Gastrocnemius medialis (tissue), 4 donors: ENCODE measurements at regions not wholly inside any gene's neighbourhood (a gene's known extent, or its start where the extent isn't known, plus 50 kb on each side); places are given as distances from the start of the nearest gene placed in this dataset.

Source experiments
- ATAC-seq, 2 donors: fragments of 150-250 bp; one replicate each; pipeline ENCODE4 v1.9.1; 2016
- DNase-seq, 2 donors: peaks; one replicate each; pipeline ENCODE4 v3.0.0-alpha.2; 2019
- H3K27ac ChIP-seq, 4 donors: fragments of 200-600 bp; sonication (generic); 1 replicate in 1 of 4; 2 replicates in 3 of 4; pipeline ENCODE4 v1.5.1; 2016 to 2018; ENCODE audit warnings: mild to moderate bottlenecking in 2 of 4, moderate library complexity in 1 of 4
- H3K27me3 ChIP-seq, 3 donors: fragments of 200-600 bp; sonication (generic) in 2 of 3; 1 replicate in 1 of 3; 2 replicates in 2 of 3; pipeline versions ENCODE4 v1.5.1 to v1.6.0; 2016 to 2019; ENCODE audit warnings: mild to moderate bottlenecking in 1 of 3, moderate library complexity in 1 of 3
- H3K36me3 ChIP-seq, 2 donors: fragments of 200-600 bp; sonication (generic) in 1 of 2; one replicate each; pipeline ENCODE4 v1.5.1; 2017 to 2018
- H3K4me1 ChIP-seq, 2 donors: fragments of 200-600 bp; sonication (generic) in 1 of 2; one replicate each; pipeline ENCODE4 v1.5.1; 2016 to 2017; ENCODE audit warnings: mild to moderate bottlenecking in 2 of 2
- H3K4me3 ChIP-seq, 4 donors: fragments of 200-600 bp; sonication (generic) in 3 of 4; 1 replicate in 1 of 4; 2 replicates in 3 of 4; pipeline ENCODE4 v1.5.1; 2016 to 2019; ENCODE audit warnings: mild to moderate bottlenecking in 2 of 4
- H3K9me3 ChIP-seq, 3 donors: fragments of 200-600 bp; sonication (generic) in 2 of 3; 1 replicate in 1 of 3; 2 replicates in 2 of 3; pipeline ENCODE4 v1.5.1; 2016 to 2019
- CTCF ChIP-seq, 5 experiments: fragments of 450-650 bp in 3 of 5; fragments of 200-600 bp in 2 of 5; sonication (generic) in 2 of 5; IDR thresholded peaks in 4 of 5; conservative IDR thresholded peaks in 1 of 5; 1 replicate in 4 of 5; 2 replicates in 1 of 5; pipeline ENCODE4 v1.5.1; 2016 to 2019; ENCODE audit warnings: antibody characterized with exemption in 5 of 5, mild to moderate bottlenecking in 3 of 5, moderate library complexity in 3 of 5
- POLR2A ChIP-seq, 2 donors: fragments of 450-650 bp; IDR thresholded peaks; one replicate each; pipeline ENCODE4 v1.6.1; 2017; ENCODE audit warnings: antibody characterized with exemption in 2 of 2, mild to moderate bottlenecking in 2 of 2, moderate library complexity in 2 of 2
- in situ Hi-C, 4 donors: fragments of 200-750 bp; cut with MboI; loops; one replicate each; pipeline versions ENCODE4 v1.15.0 to v1.8.0; 2017; ENCODE audit warnings: low sequenced_read_pairs in 4 of 4
- intact Hi-C: fragments of 100-400 bp; cut with DNase I; formaldehyde crosslinking; loops from one replicate; pipeline ENCODE4 v1.15.1; 2023; ENCODE audit warnings: low total_unique reads

DNA sequence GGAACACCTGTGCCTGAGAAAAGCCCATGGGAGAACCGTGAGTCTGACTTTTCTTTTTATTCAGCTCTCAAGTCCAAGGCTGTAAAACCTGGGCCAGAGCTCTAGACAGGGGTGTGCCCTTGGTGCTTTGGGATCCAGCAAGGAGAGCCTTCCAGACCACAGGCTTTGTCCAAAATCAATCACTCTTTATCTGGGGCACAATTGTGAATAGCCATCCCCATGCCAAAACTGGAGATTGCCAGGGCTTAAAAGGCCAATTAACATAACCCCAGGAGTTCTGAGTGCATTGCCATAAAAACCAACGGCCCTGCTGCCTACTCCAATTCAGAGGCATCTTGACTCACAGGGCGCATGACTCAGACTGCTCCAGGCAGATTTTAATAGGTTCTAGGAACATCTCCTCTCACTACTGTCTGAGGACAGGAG, 391.8 kb downstream of the ARHGEF28 start:
- Histone ChIP-seq H3K36me3 (no peaks in the 10 kb centered on the region), H3K27ac (no peak overlapping the region), H3K4me1 (no peaks in the 10 kb centered on the region), H3K4me3 (no peak overlapping the region), H3K27me3 (no peaks in the 10 kb centered on the region), H3K9me3 (no peaks in the 10 kb centered on the region)
- ATAC-seq (no peak), DNase-seq (no peak)
- in situ Hi-C loops, result no loop called here
- no peak for TF ChIP-seq POLR2A (IDR thresholded peaks at IDR 0.05)
- intact Hi-C loops, result no loop called here

- no peaks in the 10 kb centered on the region for H3K4me1 ChIP-seq
- no peak for DNase-seq
- no peak for ATAC-seq
- H3K27me3 ChIP-seq, result no peaks in the 10 kb centered on the region
- intact Hi-C loops (no loop called here), in situ Hi-C loops (no loop called here)
- H3K36me3 ChIP-seq, result no peaks in the 10 kb centered on the region
- H3K9me3 ChIP-seq, result no peaks in the 10 kb centered on the region
- no peak overlapping the region for H3K4me3 ChIP-seq
- H3K27ac ChIP-seq, result no peak overlapping the region
- TF ChIP-seq POLR2A (IDR thresholded peaks at IDR 0.05) (no peak), CTCF (IDR thresholded peaks at IDR 0.05 in 4 of 5, conservative IDR thresholded peaks at IDR 0.05 in 1 of 5) (no peak)
Measured at GRCh38 chr5:74017112-74017511, 391.1 kb downstream of the ARHGEF28 start.

DNA sequence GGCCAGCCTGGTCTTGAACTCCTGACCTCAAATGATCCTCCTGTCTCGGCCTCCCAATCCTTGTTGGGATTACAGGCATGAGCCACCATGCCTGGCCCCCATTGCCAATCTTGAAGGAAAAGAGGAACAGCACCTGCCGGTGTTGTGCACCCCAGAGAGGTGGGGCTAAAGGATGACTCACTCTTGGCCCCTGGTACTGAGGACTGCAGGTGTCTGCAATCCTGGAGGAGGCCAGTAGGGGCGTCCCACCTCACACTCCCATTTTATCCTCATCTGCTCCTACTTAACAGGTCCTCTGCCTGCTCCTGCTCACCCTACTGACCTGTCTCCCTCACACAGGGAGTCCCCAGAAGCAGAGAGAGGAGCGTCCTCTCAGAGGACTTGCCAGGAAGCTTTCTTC, 390.4 kb downstream of the ARHGEF28 start:
- no peak for DNase-seq

GRCh38 chr5:74015716-74016115, 389.7 kb downstream of the ARHGEF28 start:
- no peak overlapping the region for H3K27ac ChIP-seq
- no peak for TF ChIP-seq CTCF (IDR thresholded peaks at IDR 0.05 in 4 of 5, conservative IDR thresholded peaks at IDR 0.05 in 1 of 5)
- TF ChIP-seq POLR2A (IDR thresholded peaks at IDR 0.05), result no peak
- intact Hi-C loops, result no loop called here
- DNase-seq (no peak), ATAC-seq (no peak)
- H3K36me3 ChIP-seq, result no peaks in the 10 kb centered on the region
- no peaks in the 10 kb centered on the region for H3K9me3 ChIP-seq
- H3K4me1 ChIP-seq, result no peaks in the 10 kb centered on the region
- no peak overlapping the region for H3K4me3 ChIP-seq
- no peaks in the 10 kb centered on the region for H3K27me3 ChIP-seq
- in situ Hi-C loops, result no loop called here

More for the DNA sequence above, 390.4 kb downstream of the ARHGEF28 start:
- no peaks in the 10 kb centered on the region for H3K27me3 ChIP-seq
- in situ Hi-C loops (no loop called here), intact Hi-C loops (no loop called here)
- no peaks in the 10 kb centered on the region for H3K9me3 ChIP-seq
- no peaks in the 10 kb centered on the region for H3K36me3 ChIP-seq
- ATAC-seq, result no peak
- H3K4me3 ChIP-seq, result no peak overlapping the region
- TF ChIP-seq POLR2A (IDR thresholded peaks at IDR 0.05) (no peak), CTCF (IDR thresholded peaks at IDR 0.05 in 4 of 5, conservative IDR thresholded peaks at IDR 0.05 in 1 of 5) (peak in 1 of 5 experiments; percentile 13)
- H3K27ac ChIP-seq, result no peak overlapping the region
- H3K4me1 ChIP-seq, result no peaks in the 10 kb centered on the region

- no peaks in the 10 kb centered on the region for H3K9me3 ChIP-seq
- H3K4me3 ChIP-seq, result no peak overlapping the region
- no peak for TF ChIP-seq CTCF (IDR thresholded peaks at IDR 0.05 in 4 of 5, conservative IDR thresholded peaks at IDR 0.05 in 1 of 5)
- no peak for TF ChIP-seq POLR2A (IDR thresholded peaks at IDR 0.05)
- no peaks in the 10 kb centered on the region for H3K36me3 ChIP-seq
- ATAC-seq (no peak), DNase-seq (no peak)
- intact Hi-C loops, result no loop called here
- no peak overlapping the region for H3K27ac ChIP-seq
- no peaks in the 10 kb centered on the region for H3K27me3 ChIP-seq
- in situ Hi-C loops, result no loop called here
- no peaks in the 10 kb centered on the region for H3K4me1 ChIP-seq
Measured at GRCh38 chr5:74013222-74013621, 387.2 kb downstream of the ARHGEF28 start.
